ENCODE measurements at regions not wholly inside any gene's neighbourhood (a gene's known extent, or its start where the extent isn't known, plus 50 kb on each side); places are given as distances from the start of the nearest gene placed in this dataset.

GRCh38 chr4:71687056-71687455 lies 96.8 kb downstream of the GC start:
- no peak for TF ChIP-seq CTCF (conservative IDR thresholded peaks at IDR 0.05; ENCODE audit: low read depth, low read length)
- no peak for TF ChIP-seq EZH2 (IDR thresholded peaks at IDR 0.05; ENCODE audit: borderline replicate concordance, low read depth, low read length, poor library complexity, severe bottlenecking)

Data from A673 (cell line).